Right cardiac atrium (tissue), 5 donors: ENCODE measurements at regions not wholly inside any gene's neighbourhood (a gene's known extent, or its start where the extent isn't known, plus 50 kb on each side); places are given as distances from the start of the nearest gene placed in this dataset.

ENCODE experiments used
- ATAC-seq, 2 donors: fragments of 200-7000 bp; cut with Tn5 transposase; one replicate each; pipeline versions ENCODE4 v1.8.0 to v1.9.1; 2020; ENCODE audit warnings: moderate library complexity in 2 of 2, mild to moderate bottlenecking in 1 of 2
- DNase-seq, 3 donors: peaks; one replicate each; pipeline ENCODE4 v3.0.0-alpha.2; 2020
- H3K27ac ChIP-seq: one replicate; pipeline ENCODE4 v1.5.1; 2013; ENCODE audit warnings: mild to moderate bottlenecking, low read length, control low read depth, moderate library complexity
- H3K27me3 ChIP-seq: one replicate; pipeline ENCODE4 v1.6.1; 2013; ENCODE audit not compliant: control insufficient read depth, insufficient read depth
- H3K4me1 ChIP-seq: one replicate; pipeline ENCODE4 v1.6.1; 2013; ENCODE audit warnings: low read length; ENCODE audit not compliant: control insufficient read depth, insufficient read depth
- H3K4me3 ChIP-seq: one replicate; pipeline ENCODE4 v1.5.1; 2013; ENCODE audit warnings: low read length, control low read depth
- H3K9me3 ChIP-seq: one replicate; pipeline ENCODE4 v1.6.1; 2013; ENCODE audit warnings: low read length; ENCODE audit not compliant: control insufficient read depth
- WGBS: extraction: QIAGEN DNeasy Blood & Tissue Kit; methylation state at CpG from one replicate; pipeline ENCODE4 v1.1.7; 2013; 5-methylcytosine and 5-hydroxymethylcytosine counted together
- intact Hi-C, 4 donors: fragments of 100-400 bp; cut with DNase I; formaldehyde crosslinking; loops; one replicate each; pipeline versions ENCODE4 v1.11.0 to v1.14.0; 2022 to 2023
- donor health status: healthy with polysubstance abuse.
- donor health status: DM: no; HTN: yes; CAD: no.
- donor health status: DM: no; HTN: no; CAD: no.
- donor health status: DM: no; HTN: yes; CAD: no; lungs with severe emphysema.
- donor health status: DM: yes; HTN: yes; CAD: no.

- intact Hi-C loops: no loop called here
- H3K4me3 ChIP-seq: no peak overlapping the region
- no peak overlapping the region for H3K27ac ChIP-seq
- ATAC-seq: no peak
- no peaks in the 10 kb centered on the region for H3K27me3 ChIP-seq
- 67% methylated on average over 30 of the region's 30 CpGs for WGBS
- DNase-seq: no peak
- no peaks in the 10 kb centered on the region for H3K9me3 ChIP-seq
- H3K4me1 ChIP-seq: no peaks in the 10 kb centered on the region
Observed at GRCh38 chr22:48536541-48537342, 1290.9 kb downstream of the BRD1 start.

DNA sequence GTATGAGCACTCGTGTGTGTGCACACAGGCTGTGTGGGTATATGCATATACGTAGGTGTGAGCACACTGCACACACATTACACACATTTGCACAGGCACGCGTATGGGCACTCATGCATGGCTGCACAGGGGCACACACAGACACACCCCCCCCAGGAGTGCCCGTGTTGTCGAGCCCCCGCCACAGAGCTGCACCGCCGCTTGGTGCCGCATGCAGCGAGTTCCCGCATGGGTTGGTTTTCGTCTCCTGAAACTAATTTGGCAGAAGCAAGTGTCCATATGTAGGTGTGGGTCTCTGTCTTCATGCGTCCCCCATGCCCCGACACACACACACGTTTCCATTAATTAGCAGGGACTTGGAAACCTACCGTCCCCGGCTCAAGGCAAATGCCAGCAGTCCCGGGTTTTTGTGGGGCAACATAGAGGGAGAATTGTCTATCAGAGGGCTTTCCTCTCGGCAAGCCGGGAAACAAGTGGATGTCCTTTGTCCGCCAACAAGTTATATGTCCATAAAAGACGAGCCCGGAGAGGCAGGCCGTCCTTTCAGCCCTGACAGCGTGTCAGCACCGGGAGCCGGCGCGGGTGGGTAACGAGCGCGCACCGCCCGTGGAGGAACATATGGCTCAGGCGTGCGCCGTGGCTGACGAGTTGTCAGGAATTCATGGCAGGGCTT, 1291.7 kb downstream of the BRD1 start:
- Histone ChIP-seq H3K27me3 (no peaks in the 10 kb centered on the region), H3K4me1 (no peaks in the 10 kb centered on the region), H3K4me3 (no peak overlapping the region), H3K27ac (no peak overlapping the region), H3K9me3 (no peaks in the 10 kb centered on the region)
- no peak for ATAC-seq
- intact Hi-C loops: no loop called here
- no peak for DNase-seq
- WGBS: 78% methylated on average over 39 of the region's 39 CpGs

- peak in 1 of 3 donors; percentile 30 for DNase-seq
- H3K9me3 ChIP-seq: no peaks in the 10 kb centered on the region
- 76% methylated on average over 22 of the region's 22 CpGs for WGBS
- no peak overlapping the region for H3K4me3 ChIP-seq
- no peak for ATAC-seq
- no peak overlapping the region for H3K27ac ChIP-seq
- no peaks in the 10 kb centered on the region for H3K27me3 ChIP-seq
- intact Hi-C loops: no loop called here
- no peaks in the 10 kb centered on the region for H3K4me1 ChIP-seq
Observed at GRCh38 chr22:48534395-48534958, 1293.2 kb downstream of the BRD1 start.

GRCh38 chr22:48532986-48533385, 1294.7 kb downstream of the BRD1 start:
- intact Hi-C loops: no loop called here
- ATAC-seq (no peak), DNase-seq (no peak)
- WGBS: 78% methylated on average over 12 of the region's 12 CpGs
- no peaks in the 10 kb centered on the region for H3K4me1 ChIP-seq
- H3K27me3 ChIP-seq: no peaks in the 10 kb centered on the region
- no peak overlapping the region for H3K4me3 ChIP-seq
- H3K9me3 ChIP-seq: no peaks in the 10 kb centered on the region
- no peak overlapping the region for H3K27ac ChIP-seq

DNA sequence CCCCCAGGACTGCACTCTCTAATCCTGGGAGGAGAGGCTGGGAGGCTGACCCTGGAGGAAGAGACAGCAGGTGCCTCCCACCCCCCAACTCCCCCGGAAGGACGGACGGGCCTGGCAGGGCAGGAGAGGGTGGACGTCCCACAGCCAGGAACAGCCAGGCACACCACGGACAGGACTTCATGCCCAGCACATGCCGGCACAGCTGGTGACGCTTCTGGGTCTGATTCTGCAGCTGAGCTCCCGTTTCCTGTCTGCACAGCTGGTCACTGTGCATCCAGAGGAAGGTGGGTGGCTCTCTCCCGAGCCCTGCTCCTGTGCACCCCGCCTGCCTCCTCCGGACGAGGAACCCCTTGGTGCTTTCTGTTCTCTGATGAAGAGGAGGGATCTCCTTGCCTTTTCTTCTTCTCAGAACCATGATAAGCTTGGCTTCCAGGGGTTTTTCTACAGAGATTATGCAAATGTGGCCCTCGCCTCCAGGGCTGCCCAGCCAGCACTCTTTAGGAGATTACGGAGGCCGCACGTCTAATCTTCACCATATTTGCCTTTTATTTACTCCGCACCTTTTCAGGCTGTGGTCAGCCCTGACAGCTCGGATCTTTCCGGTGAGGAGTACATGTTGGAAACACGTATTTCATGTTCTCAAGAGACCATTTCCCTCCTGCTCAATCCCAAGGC, 1295.8 kb downstream of the BRD1 start:
- DNase-seq: no peak
- intact Hi-C loops: no loop called here
- no peak for ATAC-seq
- no peaks in the 10 kb centered on the region for H3K27me3 ChIP-seq
- no peaks in the 10 kb centered on the region for H3K4me1 ChIP-seq
- H3K9me3 ChIP-seq: no peaks in the 10 kb centered on the region
- WGBS: 59% methylated on average over 20 of the region's 20 CpGs
- no peak overlapping the region for H3K4me3 ChIP-seq
- H3K27ac ChIP-seq: no peak overlapping the region

DNA sequence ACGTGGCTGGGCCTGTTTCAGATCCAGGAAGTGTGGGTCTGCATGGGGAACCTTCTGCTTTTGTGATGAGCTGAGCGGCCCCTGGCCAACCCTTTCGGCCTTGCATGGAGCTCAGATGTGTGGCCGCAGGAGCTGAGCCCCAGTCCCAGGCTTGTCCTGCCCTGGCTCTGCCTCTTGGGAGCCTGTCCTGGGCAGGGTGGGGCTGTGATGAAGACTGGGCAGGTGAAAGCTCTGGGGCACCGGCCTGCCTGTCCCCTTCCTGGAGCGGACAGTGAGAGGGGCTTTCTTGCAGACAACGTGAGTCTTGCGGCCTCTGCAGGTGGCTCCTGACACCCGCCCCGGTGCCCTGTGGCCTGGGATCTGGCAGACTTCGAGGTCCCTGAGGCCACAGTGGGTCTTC, 1296.6 kb downstream of the BRD1 start:
- H3K4me1 ChIP-seq: no peaks in the 10 kb centered on the region
- H3K4me3 ChIP-seq: no peak overlapping the region
- ATAC-seq (no peak), DNase-seq (peak in 1 of 3 donors; percentile 27)
- no peaks in the 10 kb centered on the region for H3K27me3 ChIP-seq
- intact Hi-C loops: no loop called here
- 71% methylated on average over 11 of the region's 11 CpGs for WGBS
- no peak overlapping the region for H3K27ac ChIP-seq
- no peaks in the 10 kb centered on the region for H3K9me3 ChIP-seq

GRCh38 chr22:48530666-48531065, 1297.0 kb downstream of the BRD1 start:
- no peaks in the 10 kb centered on the region for H3K27me3 ChIP-seq
- intact Hi-C loops: no loop called here
- 72% methylated on average over 10 of the region's 10 CpGs for WGBS
- H3K27ac ChIP-seq: no peak overlapping the region
- peak in 1 of 3 donors; percentile 40 for DNase-seq
- no peaks in the 10 kb centered on the region for H3K4me1 ChIP-seq
- H3K4me3 ChIP-seq: no peak overlapping the region
- H3K9me3 ChIP-seq: no peaks in the 10 kb centered on the region
- ATAC-seq: no peak

- WGBS: 86% methylated on average over 13 of the region's 13 CpGs
- Histone ChIP-seq H3K27ac (no peak overlapping the region), H3K27me3 (no peaks in the 10 kb centered on the region), H3K9me3 (no peaks in the 10 kb centered on the region), H3K4me1 (no peaks in the 10 kb centered on the region), H3K4me3 (no peak overlapping the region)
- DNase-seq (peak in 1 of 3 donors; percentile 9), ATAC-seq (no peak)
- intact Hi-C loops: no loop called here
Observed at GRCh38 chr22:48528221-48528915, 1299.3 kb downstream of the BRD1 start.

DNA sequence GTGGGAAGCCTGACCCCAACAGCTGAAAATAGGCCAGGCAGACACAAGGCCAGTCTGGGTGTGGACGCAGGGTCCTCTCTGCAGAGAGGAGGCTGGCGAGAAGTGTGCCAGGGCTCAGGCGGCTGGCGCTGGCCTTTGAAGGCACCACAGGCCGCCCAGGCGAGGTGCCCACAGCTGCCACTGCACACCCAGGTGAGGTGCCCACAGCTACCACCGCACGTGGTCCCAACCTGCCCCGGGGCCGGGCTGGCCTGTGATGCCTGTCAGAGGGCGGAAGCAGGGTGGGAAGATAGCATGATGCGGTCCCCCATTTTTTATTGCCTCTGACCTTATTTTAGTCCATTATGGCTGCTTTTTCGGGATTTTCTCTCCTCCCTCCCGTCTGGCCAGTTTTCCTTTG, 1303.9 kb downstream of the BRD1 start:
- DNase-seq (no peak), ATAC-seq (no peak)
- 89% methylated on average over 14 of the region's 14 CpGs for WGBS
- no peaks in the 10 kb centered on the region for H3K27me3 ChIP-seq
- no peak overlapping the region for H3K27ac ChIP-seq
- H3K4me1 ChIP-seq: no peaks in the 10 kb centered on the region
- H3K9me3 ChIP-seq: no peaks in the 10 kb centered on the region
- no peak overlapping the region for H3K4me3 ChIP-seq
- intact Hi-C loops: no loop called here

DNA sequence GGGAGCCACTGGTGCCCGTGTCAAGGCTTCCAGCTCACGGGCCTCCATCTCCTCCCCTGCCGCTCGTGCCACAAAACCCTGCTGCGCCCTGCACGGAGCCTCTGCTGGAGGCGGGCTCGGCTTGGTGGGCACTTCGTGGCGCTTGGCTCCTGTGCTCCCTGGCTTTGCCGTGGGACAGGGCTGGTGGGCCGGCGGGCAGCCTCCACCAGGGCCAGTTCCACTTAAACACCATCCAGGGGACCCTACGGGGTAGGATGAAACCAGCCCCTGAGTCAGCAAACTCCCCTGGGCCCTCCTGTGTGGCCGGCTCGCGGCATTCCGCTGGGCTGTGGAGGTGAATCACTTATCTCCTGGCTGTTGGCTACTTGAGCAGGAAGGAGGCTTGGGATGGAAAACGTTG, 1304.6 kb downstream of the BRD1 start:
- no peaks in the 10 kb centered on the region for H3K27me3 ChIP-seq
- 87% methylated on average over 19 of the region's 19 CpGs for WGBS

More for the DNA sequence above, 1304.6 kb downstream of the BRD1 start:
- H3K27ac ChIP-seq: no peak overlapping the region
- H3K4me1 ChIP-seq: no peaks in the 10 kb centered on the region
- ATAC-seq (no peak), DNase-seq (no peak)
- no peak overlapping the region for H3K4me3 ChIP-seq
- intact Hi-C loops: no loop called here
- H3K9me3 ChIP-seq: no peaks in the 10 kb centered on the region
